ENCODE measurements at regions not wholly inside any gene's neighbourhood (a gene's known extent, or its start where the extent isn't known, plus 50 kb on each side); places are given as distances from the start of the nearest gene placed in this dataset.

GRCh38 chr20:41902346-41902745 lies 284.2 kb upstream of the CHD6 start:
- H3K27ac ChIP-seq = no peak overlapping the region
- TF ChIP-seq CTCF (conservative IDR thresholded peaks at IDR 0.05) (no peak), ZFX (IDR thresholded peaks at IDR 0.05) (no peak)

DNA sequence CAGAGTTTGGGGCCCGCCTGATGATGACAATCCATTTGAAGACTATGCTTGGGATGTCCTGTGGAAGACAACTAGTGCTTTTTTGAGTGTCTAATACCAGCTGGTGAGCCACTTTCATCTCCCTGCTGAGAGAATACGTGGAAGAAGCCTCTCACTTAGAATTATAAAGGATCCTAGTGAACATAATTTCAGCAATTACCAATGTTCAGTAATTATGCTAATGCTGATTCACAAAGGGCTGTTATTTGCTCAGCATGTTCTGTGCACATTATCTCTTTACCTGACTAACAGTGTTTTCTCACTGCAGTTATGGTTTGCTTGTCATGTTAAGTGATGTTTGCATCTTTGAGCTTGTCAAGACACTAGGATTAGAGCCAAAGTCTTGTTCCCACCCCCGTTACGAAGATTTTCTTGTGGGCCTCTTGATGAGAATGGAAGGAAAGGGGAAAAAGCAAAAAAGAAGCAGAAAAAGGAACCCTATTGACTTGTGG lies 282.1 kb upstream of the CHD6 start:
- H3K27ac ChIP-seq = no peak overlapping the region
- TF ChIP-seq ZFX (IDR thresholded peaks at IDR 0.05) (no peak), CTCF (conservative IDR thresholded peaks at IDR 0.05) (no peak)

GRCh38 chr20:41897708-41898107 lies 279.5 kb upstream of the CHD6 start:
- no peak for TF ChIP-seq ZFX (IDR thresholded peaks at IDR 0.05)
- TF ChIP-seq CTCF (conservative IDR thresholded peaks at IDR 0.05) = no peak
- no peak overlapping the region for H3K27ac ChIP-seq

GRCh38 chr20:41895241-41896032 lies 277.3 kb upstream of the CHD6 start:
- no peak for TF ChIP-seq CTCF (conservative IDR thresholded peaks at IDR 0.05)
- no peak for TF ChIP-seq ZFX (IDR thresholded peaks at IDR 0.05)
- H3K27ac ChIP-seq = no peak overlapping the region

- H3K27ac ChIP-seq = no peak overlapping the region
- TF ChIP-seq ZFX (IDR thresholded peaks at IDR 0.05) = no peak
- no peak for TF ChIP-seq CTCF (conservative IDR thresholded peaks at IDR 0.05)
Measured at GRCh38 chr20:41894255-41894963, 276.2 kb upstream of the CHD6 start.

DNA sequence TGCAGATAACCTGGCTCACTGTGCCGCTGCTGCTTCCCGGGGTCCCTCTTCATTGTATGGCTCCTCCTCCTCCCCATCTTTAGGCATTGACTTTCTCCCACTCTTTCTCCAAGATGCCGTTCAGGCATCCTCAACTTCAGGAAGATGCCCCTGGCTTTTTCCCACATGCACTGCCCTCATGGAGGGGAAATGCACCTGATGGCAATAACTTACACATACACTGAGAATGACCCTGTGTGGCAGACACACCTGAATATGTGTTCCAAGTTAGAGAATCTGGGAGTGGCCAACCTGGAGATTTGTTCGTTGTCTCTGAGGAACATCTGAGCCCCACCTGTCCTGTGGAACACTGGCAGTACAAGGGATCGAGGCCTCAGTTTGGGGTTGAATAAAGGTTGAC lies 273.9 kb upstream of the CHD6 start:
- H3K27ac ChIP-seq = no peak overlapping the region
- TF ChIP-seq ZFX (IDR thresholded peaks at IDR 0.05) = no peak
- TF ChIP-seq CTCF (conservative IDR thresholded peaks at IDR 0.05) = no peak

GRCh38 chr20:41889844-41890224 lies 271.7 kb upstream of the CHD6 start:
- TF ChIP-seq ZFX (IDR thresholded peaks at IDR 0.05) = no peak
- TF ChIP-seq CTCF (conservative IDR thresholded peaks at IDR 0.05) = no peak
- no peak overlapping the region for H3K27ac ChIP-seq

Data from C4-2B (cell line).